GM21737 (cell line): ENCODE measurements at regions not wholly inside any gene's neighbourhood (a gene's known extent, or its start where the extent isn't known, plus 50 kb on each side); places are given as distances from the start of the nearest gene placed in this dataset.

Experiments used
- ATAC-seq: cut with Tn5 transposase; IDR thresholded peaks from one replicate; pipeline ENCODE4 v1.9.1; 2021; ENCODE audit warnings: mild to moderate bottlenecking, moderate library complexity; ENCODE audit not compliant: unreplicated experiment

DNA sequence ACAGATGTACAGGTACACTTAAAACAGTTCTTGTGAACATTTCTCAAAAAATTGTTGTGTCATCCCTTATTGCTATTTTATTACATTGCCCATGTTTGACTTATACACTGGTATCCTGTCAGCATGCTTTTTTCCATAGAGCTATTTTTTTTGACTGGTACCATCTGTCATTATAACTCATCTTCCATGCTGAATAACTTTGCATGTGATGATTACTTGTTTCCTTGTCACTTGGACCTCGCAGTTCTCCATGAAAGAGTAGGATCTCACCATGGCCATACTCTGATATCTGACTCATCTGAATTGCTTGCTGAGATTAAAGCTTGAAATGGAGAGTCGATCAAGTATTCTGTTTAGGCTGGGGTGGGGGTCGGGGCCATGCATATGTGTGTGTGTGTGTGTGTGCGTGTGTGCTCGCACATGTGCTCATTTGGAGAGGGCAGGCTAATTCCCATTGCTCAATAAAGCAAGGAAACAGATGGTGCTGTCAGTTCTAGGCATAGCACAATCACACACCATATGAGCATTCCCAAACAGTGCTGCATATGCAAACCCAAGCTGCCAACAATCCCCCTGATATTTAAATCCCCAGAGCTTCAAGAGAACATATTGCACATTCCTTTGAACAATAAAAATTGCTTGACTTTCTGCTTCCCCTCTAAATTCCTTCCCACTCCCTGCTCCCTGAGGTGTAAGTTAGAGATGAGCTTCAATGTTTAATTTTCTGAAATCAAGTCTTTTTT lies 62.9 kb downstream of the NHLRC3 start:
- no peak for ATAC-seq

GRCh38 chr13:39102981-39103490 lies 64.8 kb downstream of the NHLRC3 start:
- no peak for ATAC-seq

DNA sequence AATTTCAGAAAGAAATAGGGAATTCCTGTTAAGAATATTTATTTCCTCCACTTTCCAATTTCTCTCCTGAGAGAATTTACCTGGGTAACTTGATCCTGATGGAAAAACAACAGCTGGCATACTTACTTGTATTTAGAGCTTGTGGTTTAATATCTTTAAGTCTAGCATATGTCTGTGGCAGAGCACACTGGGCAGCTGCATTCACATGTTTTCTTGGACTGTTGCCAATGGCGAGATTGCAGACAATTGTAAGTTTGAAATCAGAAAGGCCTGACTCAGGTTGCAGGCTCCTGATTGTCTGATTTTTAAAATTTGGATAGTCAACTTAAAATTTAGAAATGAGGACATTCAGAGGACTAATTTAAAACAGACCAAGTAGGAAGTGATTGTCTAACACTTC lies 66.9 kb downstream of the NHLRC3 start:
- ATAC-seq = no peak

DNA sequence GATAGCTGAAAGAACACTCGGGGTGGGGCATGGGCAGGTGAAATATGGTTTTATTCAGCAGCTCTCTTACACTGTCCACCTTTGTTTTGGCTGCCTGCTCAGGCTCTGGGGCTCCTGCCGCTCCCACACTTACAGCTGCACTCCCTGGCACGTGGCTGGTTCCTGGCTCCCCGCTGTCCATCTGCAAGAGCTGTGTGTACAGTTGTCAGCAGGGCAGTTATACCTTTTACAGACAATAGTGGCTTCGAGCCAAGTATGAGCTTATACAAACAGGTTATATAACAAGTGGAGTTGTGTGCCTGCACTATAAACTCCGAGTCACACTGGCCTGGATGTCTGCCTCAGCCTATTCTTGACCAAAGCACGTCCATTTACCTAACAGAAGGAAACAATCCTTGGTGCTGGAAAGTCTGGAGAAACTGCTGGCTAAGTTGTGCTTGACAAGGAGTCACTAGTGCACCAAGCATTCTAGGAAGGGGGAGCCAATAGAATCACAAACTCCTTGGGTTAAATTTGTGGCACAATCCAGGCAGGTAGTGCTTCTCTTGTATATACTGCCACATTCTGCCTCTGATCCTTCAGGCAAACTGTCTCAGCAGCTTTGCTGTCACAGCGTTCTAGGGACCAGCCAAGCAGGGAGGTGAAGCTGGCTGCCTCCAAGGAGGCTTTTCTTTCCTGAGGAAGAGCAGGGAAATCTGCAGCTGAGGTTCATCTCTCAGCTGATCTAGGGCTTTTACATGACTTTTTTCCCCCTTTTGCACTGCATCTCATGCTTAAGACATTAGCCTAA lies 68.2 kb downstream of the NHLRC3 start:
- ATAC-seq = no peak

- no peak for ATAC-seq
Observed at GRCh38 chr13:39107561-39107960, 69.3 kb downstream of the NHLRC3 start.

GRCh38 chr13:39108783-39109182 lies 70.5 kb downstream of the NHLRC3 start:
- ATAC-seq = no peak

DNA sequence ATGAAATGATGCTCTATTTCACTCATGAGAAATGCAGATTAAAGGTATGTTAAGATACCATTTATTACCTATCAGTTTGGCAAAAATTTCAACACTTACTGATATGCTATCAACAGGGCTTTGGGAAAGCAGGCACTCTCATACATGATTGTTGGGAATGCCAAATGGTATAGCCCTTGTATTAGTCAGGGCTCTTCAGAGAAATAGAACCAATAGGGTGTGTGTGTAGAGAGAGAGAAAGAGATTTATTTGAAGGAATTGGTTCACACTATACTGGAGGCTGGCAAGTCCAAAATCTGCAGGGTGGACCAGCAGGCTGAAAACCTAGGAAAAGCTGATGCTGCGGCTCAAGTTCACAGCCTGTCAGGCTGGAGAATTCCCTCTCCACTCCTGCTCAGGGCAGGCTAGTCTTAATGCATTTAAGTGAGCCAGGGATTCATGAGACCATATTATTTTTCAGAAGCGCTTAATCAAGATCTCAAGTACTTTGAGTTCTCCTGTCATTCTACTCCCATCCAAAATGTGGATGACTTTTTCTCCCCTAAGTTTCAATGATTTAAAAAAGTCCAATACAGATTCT lies 72.4 kb downstream of the NHLRC3 start:
- ATAC-seq = no peak

GRCh38 chr13:39111145-39111544 lies 72.9 kb downstream of the NHLRC3 start:
- ATAC-seq = no peak

GRCh38 chr13:39119422-39119821 lies 81.2 kb downstream of the NHLRC3 start:
- no peak for ATAC-seq

DNA sequence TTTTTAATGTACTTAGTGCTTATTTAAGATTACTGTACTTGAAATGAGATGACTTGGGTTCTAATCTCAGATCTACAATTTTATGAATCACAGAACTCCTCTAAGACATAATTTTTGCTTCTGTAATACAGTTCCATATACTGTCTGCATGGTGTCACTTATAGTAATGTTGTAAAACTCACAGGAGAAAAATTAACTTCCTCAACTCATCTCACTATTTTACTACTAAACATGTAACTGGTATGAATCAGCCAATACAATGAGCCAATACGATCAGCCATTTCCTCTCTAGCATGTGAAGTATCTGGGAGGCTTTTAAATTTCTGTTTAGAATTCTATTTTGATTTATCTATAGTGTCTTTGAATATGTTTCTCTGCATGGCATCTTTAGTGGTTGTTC lies 85.3 kb downstream of the NHLRC3 start:
- ATAC-seq = no peak

- no peak for ATAC-seq
Observed at GRCh38 chr13:39129213-39129612, 91.0 kb downstream of the NHLRC3 start.

DNA sequence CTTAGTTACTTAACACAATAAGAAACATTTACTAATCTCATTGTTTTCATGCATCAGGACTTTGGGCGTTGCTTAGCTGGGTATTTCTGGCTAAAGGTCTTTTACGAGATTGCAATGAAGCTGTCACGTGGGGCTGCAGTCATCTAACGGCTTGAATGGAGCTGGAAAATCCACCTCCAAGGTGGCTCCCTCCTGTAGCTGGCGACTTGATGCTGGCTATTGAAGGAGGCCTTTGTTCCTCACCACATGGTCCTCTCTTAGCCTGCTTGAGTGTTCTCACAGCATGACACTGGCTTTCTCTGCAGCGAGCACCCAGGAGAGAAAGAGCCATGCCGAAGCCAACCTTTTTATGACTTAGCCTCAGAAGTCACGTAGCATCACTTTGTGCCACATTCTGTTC lies 92.0 kb downstream of the NHLRC3 start:
- ATAC-seq = no peak

DNA sequence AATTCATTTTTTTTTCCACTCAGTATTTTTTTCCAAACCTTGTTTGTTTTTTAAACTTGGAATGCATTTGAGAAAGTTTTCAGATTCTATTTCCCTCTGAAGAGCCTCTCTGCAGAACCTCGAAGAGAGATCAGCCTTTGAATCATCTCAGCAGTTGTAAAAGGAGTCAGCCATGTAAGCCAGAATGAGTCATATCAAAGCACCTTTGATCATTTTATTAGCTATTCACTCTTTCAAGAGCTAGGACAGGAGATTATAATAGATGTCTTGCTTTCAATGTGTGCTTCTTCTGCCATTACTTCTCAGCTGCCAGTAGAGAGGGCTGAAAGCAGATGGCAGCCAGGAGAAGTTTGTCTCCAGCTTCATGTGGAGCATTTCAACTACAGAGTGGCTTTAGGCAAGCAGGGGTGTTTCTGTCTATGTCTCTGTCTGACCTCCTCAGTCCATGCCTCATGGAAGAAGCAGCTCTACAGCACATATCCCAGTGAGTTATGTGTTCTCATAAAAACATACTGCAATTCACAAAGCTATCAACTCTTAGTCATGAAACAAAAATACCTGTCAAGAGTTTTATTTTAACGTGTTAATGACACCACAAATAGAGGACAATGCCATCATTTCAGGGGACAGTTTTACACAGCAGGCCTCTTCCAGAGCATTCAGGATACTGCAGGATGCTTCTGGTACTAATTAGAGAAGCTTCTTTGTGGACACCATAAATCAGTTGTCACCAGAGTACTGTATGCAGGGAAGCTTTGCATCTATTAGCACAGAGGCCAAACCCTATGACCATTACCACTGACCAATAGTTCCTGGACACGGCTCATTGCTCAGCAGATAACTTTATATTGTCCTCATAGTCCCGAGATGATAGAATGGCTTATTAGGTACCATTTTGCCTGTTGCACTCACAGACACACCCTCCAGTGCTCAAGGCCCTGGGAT lies 94.3 kb downstream of the NHLRC3 start:
- no peak for ATAC-seq

DNA sequence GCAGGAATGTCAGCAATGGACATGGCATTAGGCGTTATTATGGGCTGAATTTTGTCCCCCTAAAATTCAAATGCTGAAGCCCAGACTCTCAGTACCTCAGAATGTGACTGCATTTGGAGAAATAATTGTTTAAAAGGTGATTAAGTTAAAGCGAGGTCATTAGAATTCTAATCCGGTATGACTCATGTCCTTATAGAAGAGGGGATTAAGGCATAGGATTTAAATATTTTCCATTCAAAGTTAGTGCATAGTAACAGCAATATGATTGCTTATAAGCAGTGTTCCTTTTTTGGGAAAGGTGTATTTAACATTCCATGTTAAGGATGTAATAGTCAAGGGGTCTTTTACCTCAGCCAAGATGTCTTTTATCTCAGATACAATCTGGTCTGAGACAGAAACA lies 95.5 kb downstream of the NHLRC3 start:
- ATAC-seq = no peak

DNA sequence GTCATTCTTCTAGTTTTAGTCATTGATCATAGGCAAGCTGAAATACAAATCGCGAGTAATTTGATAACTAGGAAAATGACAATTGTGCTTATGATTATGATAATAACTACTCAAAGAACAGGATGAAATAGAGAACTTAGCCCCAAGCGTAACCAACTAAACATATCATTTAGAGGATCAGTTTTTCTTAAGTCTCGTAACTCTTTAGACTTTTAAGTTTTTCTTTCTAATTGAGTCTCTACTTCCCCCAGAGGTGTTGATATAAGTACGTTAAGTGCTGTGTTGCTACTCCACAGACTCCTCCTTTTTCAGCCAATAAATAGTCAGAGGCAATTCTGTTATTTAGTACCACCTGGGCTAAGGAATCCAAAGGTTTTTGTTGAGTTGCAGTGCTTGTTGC lies 96.3 kb downstream of the NHLRC3 start:
- ATAC-seq = no peak

GRCh38 chr13:39144391-39144790 lies 106.1 kb downstream of the NHLRC3 start:
- ATAC-seq = no peak

DNA sequence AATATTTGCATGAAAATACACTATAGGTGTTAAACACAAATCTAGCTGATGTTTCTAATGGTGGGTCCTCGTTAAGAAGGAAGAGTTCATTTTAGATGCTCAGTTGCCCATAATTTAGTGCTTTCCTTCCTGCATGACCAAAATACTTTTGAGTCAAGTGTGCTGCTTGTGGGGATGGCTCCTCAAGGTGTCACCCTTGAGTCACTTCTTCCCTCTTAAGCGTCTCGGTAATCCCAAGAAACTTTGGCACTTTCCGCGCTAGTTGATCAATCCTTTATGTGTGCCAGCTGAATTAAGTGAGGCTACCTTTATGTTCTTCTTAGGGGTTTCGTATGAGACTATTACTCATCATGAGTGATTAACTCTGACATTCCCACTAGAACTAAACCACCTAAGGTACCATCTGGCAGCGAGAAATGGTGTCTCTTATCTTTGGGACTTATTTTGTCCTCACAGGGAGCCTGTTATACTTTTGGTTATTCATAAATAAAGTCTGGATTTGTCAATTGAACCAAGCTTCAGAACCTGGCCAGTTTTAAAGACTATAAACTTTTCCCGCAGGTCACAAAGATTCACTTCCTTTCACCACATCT lies 106.8 kb downstream of the NHLRC3 start:
- ATAC-seq = no peak

- ATAC-seq = no peak
Observed at GRCh38 chr13:39148513-39148961, 110.3 kb downstream of the NHLRC3 start.

- no peak for ATAC-seq
Observed at GRCh38 chr13:39149896-39150295, 111.6 kb downstream of the NHLRC3 start.

DNA sequence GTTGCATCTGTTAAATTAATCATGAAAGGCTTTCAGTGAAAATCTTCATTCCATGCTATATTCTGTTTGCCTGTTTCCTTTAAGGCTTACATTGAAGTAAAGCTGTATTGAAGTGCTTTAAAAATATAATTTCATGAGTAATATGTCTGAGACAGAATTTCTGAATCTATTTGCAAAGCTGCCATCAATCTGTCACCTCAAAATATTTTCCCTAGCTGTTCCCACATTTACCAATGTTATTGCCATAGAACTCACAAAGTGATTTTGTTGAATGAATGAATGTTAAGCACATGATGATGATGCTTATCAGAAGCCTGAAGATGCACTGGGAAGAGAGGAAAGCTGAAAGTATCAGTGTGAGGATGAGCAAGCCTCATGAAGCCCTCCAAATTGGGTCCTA lies 115.8 kb downstream of the NHLRC3 start:
- ATAC-seq = no peak
